NAMALWA (cell line): ENCODE measurements at regions not wholly inside any gene's neighbourhood (a gene's known extent, or its start where the extent isn't known, plus 50 kb on each side); places are given as distances from the start of the nearest gene placed in this dataset.
"Not testable (repeated sequence)": the region's sequence is repeated elsewhere in the genome, so short reads cannot be mapped to it uniquely, and the experiment has no call there.

Experiments used
- DNase-seq: peaks from one replicate; pipeline ENCODE4 v3.0.0-alpha.2; 2015; ENCODE audit warnings: low spot score

GRCh38 chr2:89833780-89834117, 1142.3 kb downstream of the RPIA start:
- peak; percentile 43 for DNase-seq

GRCh38 chr2:89834306-89834705, 1142.8 kb downstream of the RPIA start:
- no peak for DNase-seq

- DNase-seq = peak; percentile 40
Observed at GRCh38 chr2:89836326-89836725, 1144.9 kb downstream of the RPIA start.

DNA sequence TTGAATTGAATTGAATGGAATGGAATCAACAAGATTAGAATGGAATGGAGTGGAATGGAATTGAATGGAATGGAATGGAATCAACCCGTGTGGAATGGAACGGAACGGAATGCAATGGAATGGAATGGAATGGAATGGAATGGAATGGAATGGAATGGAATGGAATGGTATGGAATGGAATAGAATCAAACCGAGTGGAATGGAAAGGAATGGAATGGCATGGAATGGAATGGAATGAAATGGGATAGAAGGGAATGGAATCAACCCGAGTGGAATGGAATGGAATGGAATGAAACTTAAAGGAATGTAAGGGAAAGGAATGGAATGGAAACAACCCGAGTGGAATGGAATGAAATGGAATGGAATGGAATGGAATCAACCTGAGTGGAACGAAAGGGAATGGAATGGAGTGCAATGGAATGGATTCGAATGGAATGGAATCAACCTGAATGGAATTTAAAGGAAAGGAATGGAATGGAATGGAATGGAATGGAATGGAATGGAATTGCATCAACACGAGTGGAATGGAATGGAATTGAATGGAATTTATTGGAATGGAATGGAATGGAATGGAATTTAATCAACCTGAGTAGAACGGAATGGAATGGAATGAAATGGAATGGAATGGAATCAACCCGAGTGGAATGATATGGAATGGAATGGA, 1146.6 kb downstream of the RPIA start:
- DNase-seq = no peak

GRCh38 chr2:89840175-89840574, 1148.7 kb downstream of the RPIA start:
- not testable (repeated sequence) for DNase-seq

- DNase-seq = not testable (repeated sequence)
Observed at GRCh38 chr2:89840781-89841475, 1149.5 kb downstream of the RPIA start.

- peak; percentile 37 for DNase-seq
Observed at GRCh38 chr2:89841476-89841840, 1150.0 kb downstream of the RPIA start.

GRCh38 chr2:89842180-89842908, 1150.9 kb downstream of the RPIA start:
- peak; percentile 61 for DNase-seq

DNA sequence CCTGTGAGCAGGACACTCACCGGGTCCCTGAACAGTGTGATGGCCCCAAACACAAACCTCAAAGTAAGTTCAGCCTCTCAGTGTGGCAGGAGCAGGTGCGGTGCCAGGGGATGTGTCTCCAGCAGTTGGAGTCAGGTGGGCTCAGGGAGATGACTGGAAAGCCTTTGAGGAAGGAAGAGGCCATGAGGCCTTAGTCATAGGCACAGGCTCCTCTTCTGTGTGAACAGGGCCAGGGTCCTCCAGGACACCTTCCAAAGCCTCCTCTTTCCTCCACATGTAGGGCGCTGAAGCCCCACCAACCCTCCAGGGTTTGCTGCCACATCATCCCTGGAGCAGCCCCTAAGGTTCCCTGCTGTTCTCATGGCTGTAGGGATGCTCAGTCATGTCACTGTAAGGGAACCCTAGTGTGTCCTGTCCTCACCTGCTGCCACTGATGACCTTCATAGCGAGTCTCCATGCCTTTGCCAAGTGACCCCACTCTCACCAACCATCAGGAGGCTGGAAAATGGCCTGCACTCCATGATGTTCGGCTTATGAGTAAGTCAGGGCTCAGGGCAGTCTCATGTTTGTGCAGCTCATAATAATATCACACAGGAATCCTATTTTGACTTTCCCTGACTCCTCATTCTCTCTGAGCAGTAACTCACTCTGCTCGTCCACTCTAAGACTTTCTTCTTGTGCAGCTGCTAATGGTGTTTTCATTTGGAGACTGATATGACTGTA, 1152.9 kb downstream of the RPIA start:
- no peak for DNase-seq

DNA sequence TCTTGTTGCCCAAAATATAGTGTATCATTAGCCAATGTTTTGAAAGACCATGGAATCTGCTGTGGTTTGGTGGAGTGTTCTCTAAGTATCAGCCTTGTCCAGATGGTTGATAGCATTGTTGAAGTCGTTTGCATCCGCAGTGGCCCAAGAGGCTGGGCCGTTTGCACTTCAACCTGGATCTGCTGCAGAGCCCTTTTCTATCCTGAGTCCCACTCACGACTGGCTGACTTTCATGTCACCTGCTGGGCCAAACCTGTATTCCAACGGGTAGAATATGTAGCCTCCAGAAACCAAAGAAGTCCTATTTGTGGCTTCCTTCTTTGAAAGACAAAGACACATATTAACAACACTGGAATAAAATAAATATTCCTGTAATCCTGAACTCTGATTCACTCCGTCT, 1154.1 kb downstream of the RPIA start:
- no peak for DNase-seq

DNA sequence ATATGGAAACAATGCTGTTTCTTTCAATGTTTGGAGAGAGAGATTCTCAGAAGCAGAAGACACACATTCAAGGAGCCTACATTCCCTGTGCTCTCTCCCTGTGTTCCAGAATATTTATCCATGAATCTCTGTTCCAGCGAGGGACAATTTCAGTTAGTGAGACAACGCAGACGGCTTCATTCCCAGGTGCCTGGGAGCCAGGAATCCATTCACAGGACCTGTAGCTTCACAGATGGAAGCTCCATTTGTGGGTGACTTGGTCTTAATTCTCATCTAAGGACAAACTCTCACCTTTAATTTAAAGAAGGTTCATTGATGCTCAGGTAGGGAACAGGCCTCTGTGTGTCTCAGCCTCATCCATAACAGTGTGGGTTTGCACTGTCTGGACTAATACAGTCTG, 1156.6 kb downstream of the RPIA start:
- no peak for DNase-seq

- no peak for DNase-seq
Observed at GRCh38 chr2:89848763-89849368, 1157.4 kb downstream of the RPIA start.

GRCh38 chr2:89849731-89850130, 1158.3 kb downstream of the RPIA start:
- DNase-seq = no peak

DNA sequence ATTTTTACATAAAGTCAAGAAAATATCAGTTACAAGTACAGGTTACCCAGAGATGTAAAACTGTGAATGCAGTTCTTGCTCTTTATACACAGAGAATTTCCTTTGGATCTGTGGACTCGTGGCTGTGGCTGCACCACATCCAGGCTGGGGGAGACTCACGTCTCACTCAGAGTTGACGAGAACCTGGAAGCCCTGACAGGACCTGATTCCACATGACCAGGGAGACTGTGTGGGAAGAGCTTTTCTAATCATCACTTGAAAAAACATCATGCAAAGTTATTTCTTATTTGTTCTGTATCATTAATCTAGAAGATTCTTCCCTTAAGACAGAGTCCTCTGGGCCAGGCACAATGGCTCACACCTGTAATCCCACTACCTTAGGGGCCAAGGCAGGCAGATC, 1159.0 kb downstream of the RPIA start:
- DNase-seq = no peak

- no peak for DNase-seq
Observed at GRCh38 chr2:89850881-89851582, 1159.6 kb downstream of the RPIA start.

- DNase-seq = no peak
Observed at GRCh38 chr2:89851583-89851905, 1160.1 kb downstream of the RPIA start.

DNA sequence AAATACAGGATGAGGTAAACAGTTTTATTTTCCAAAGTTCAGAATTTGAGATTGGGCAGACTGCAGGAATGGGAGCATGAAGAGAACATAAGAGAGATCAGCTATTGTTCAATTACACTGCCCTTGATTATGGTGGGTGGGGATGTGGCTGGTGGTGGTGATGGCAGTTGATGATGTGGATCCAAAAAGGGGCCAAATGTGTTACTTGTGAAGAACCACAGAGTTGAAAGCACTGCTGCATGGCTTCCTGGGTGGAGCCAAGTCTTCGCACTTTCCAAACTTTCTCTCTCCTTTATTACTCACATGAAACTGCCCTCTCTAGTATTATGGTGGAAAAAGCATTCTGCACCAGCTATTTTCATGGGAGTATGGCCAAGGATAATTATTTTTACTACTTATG, 1162.0 kb downstream of the RPIA start:
- DNase-seq = not testable (repeated sequence)

- DNase-seq = not testable (repeated sequence)
Observed at GRCh38 chr2:89855752-89856151, 1164.3 kb downstream of the RPIA start.

- DNase-seq = not testable (repeated sequence)
Observed at GRCh38 chr2:89856305-89856704, 1164.8 kb downstream of the RPIA start.

DNA sequence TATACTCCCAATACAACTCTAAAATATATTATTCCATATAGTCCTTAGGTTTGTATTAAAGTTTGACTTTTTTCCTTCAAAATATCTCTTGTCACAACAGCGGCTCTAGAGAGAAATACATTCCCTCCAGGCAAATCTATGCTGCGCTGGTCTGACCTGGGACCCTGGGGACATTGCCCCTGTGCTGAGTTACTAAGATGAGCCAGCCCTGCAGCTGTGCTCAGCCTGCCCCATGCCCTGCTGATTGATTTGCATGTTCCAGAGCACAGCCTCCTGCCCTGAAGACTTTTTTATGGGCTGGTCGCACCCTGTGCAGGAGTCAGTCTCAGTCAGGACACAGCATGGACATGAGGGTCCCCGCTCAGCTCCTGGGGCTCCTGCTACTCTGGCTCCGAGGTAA, 1170.7 kb downstream of the RPIA start:
- DNase-seq = not testable (repeated sequence)

GRCh38 chr2:89863209-89863608, 1171.7 kb downstream of the RPIA start:
- not testable (repeated sequence) for DNase-seq
